A673 (cell line): ENCODE measurements at regions not wholly inside any gene's neighbourhood (a gene's known extent, or its start where the extent isn't known, plus 50 kb on each side); places are given as distances from the start of the nearest gene placed in this dataset.

ENCODE experiments used
- CTCF ChIP-seq: fragments of 300-800, 200-600 bp; sonication (generic); conservative IDR thresholded peaks from 2 replicates; pipeline ENCODE4 v1.5.1; 2017; ENCODE audit warnings: low read depth, mild to moderate bottlenecking, antibody characterized with exemption, low read length, moderate library complexity, mixed read lengths
- EZH2 ChIP-seq: fragments of 200-600 bp; sonication (generic); IDR thresholded peaks from 2 replicates; pipeline ENCODE4 v1.6.1; 2017; ENCODE audit warnings: borderline replicate concordance, low read depth, mild to moderate bottlenecking, mixed read lengths, antibody characterized with exemption, low read length; ENCODE audit not compliant: poor library complexity, severe bottlenecking

- TF ChIP-seq CTCF (no peak), EZH2 (no peak)
These were observed 55.2 kb upstream of the RBM24 start for GRCh38 chr6:17225767-17226630.
